ENCODE measurements at regions not wholly inside any gene's neighbourhood (a gene's known extent, or its start where the extent isn't known, plus 50 kb on each side); places are given as distances from the start of the nearest gene placed in this dataset.

GRCh38 chr13:40464337-40465014 lies 202.0 kb downstream of the FOXO1 start:
- ChIA-PET CTCF (no interaction called here), POLR2A (no interaction called here)

GRCh38 chr13:40465015-40465390 lies 201.4 kb downstream of the FOXO1 start:
- ChIA-PET POLR2A (no interaction called here), CTCF (no interaction called here)

GRCh38 chr13:40466272-40466671 lies 200.2 kb downstream of the FOXO1 start:
- ChIA-PET POLR2A (no interaction called here), CTCF (no interaction called here)

- ChIA-PET CTCF (no interaction called here), POLR2A (no interaction called here)
These were observed 198.1 kb downstream of the FOXO1 start for GRCh38 chr13:40468227-40468838.

- ChIA-PET CTCF (no interaction called here), POLR2A (no interaction called here)
These were observed 196.7 kb downstream of the FOXO1 start for GRCh38 chr13:40469581-40470310.

- ChIA-PET CTCF (interaction anchor here (1.8 kb wide), 1 partner anchor 14 kb away, joined by 3 read pairs; no protein-coding TSS in a partner anchor), POLR2A (no interaction called here)
These were observed 195.8 kb downstream of the FOXO1 start for GRCh38 chr13:40470660-40471059.

GRCh38 chr13:40471076-40471475 lies 195.4 kb downstream of the FOXO1 start:
- CTCF ChIA-PET = interaction anchor here (1.8 kb wide), 1 partner anchor 13 kb away, joined by 3 read pairs; no protein-coding TSS in a partner anchor
- POLR2A ChIA-PET = no interaction called here

- ChIA-PET CTCF (interaction anchor here (1.8 kb wide), 1 partner anchor 13 kb away, joined by 3 read pairs; no protein-coding TSS in a partner anchor), POLR2A (no interaction called here)
These were observed 194.5 kb downstream of the FOXO1 start for GRCh38 chr13:40471911-40472310.

- CTCF ChIA-PET = interaction anchor here (1.8 kb wide), 1 partner anchor 12 kb away, joined by 3 read pairs; no protein-coding TSS in a partner anchor
- POLR2A ChIA-PET = no interaction called here
These were observed 193.8 kb downstream of the FOXO1 start for GRCh38 chr13:40472427-40473220.

- ChIA-PET POLR2A (no interaction called here), CTCF (interaction anchor here (1.0 kb wide), 1 partner anchor 92 kb away, joined by 3 read pairs; no protein-coding TSS in a partner anchor)
These were observed 190.8 kb downstream of the FOXO1 start for GRCh38 chr13:40475617-40476016.

GRCh38 chr13:40476175-40476958 lies 190.1 kb downstream of the FOXO1 start:
- ChIA-PET CTCF (interaction anchor here (1.0 kb wide), 1 partner anchor 91 kb away, joined by 3 read pairs; no protein-coding TSS in a partner anchor), POLR2A (no interaction called here)

GRCh38 chr13:40477623-40478608 lies 188.5 kb downstream of the FOXO1 start:
- CTCF ChIA-PET = no interaction called here
- POLR2A ChIA-PET = no interaction called here

- ChIA-PET CTCF (no interaction called here), POLR2A (no interaction called here)
These were observed 187.7 kb downstream of the FOXO1 start for GRCh38 chr13:40478775-40479174.

GRCh38 chr13:40479196-40479845 lies 187.1 kb downstream of the FOXO1 start:
- CTCF ChIA-PET = no interaction called here
- POLR2A ChIA-PET = no interaction called here

GRCh38 chr13:40480012-40480914 lies 186.2 kb downstream of the FOXO1 start:
- ChIA-PET CTCF (no interaction called here), POLR2A (no interaction called here)

GRCh38 chr13:40480915-40481516 lies 185.4 kb downstream of the FOXO1 start:
- ChIA-PET CTCF (no interaction called here), POLR2A (no interaction called here)
